NT2/D1 (cell line): ENCODE measurements at regions not wholly inside any gene's neighbourhood (a gene's known extent, or its start where the extent isn't known, plus 50 kb on each side); places are given as distances from the start of the nearest gene placed in this dataset.

Experiments
- DNase-seq: peaks from one replicate; pipeline ENCODE4 v3.0.0-alpha.2; 2011; ENCODE audit warnings: low read depth, low spot score
- H3K27me3 ChIP-seq: 2 replicates; pipeline ENCODE4 v1.6.0; 2011; ENCODE audit warnings: mild to moderate bottlenecking; ENCODE audit not compliant: insufficient read length, insufficient read depth
- H3K36me3 ChIP-seq: 2 replicates; pipeline ENCODE4 v1.6.1; 2011; ENCODE audit warnings: mild to moderate bottlenecking, low read length, mixed read lengths; ENCODE audit not compliant: insufficient read depth, insufficient read length
- H3K4me1 ChIP-seq: 2 replicates; pipeline ENCODE4 v1.5.1; 2011; ENCODE audit not compliant: insufficient read depth, insufficient read length
- H3K4me3 ChIP-seq: 2 replicates; pipeline ENCODE4 v1.5.1; 2011; ENCODE audit warnings: low read depth; ENCODE audit not compliant: insufficient read length
- H3K9ac ChIP-seq: 2 replicates; pipeline ENCODE4 v1.6.0; 2011; ENCODE audit warnings: low read depth; ENCODE audit not compliant: insufficient read length
- H3K9me3 ChIP-seq: 2 replicates; pipeline ENCODE4 v1.5.1; 2011; ENCODE audit warnings: mild to moderate bottlenecking, low read length; ENCODE audit not compliant: insufficient read depth
- SUZ12 ChIP-seq: IDR thresholded peaks from 2 replicates; pipeline ENCODE4 v1.6.1; 2011; ENCODE audit not compliant: insufficient read length, insufficient read depth; ENCODE audit errors: extremely low read depth
- YY1 ChIP-seq: IDR thresholded peaks from 2 replicates; pipeline ENCODE4 v1.6.1; 2011; ENCODE audit not compliant: insufficient read length, insufficient read depth
- ZNF274 ChIP-seq: IDR thresholded peaks from 2 replicates; pipeline ENCODE4 v1.6.1; 2011; ENCODE audit warnings: mild to moderate bottlenecking, low read depth, low read length

- no peak overlapping the region for H3K9ac ChIP-seq
- H3K9me3 ChIP-seq, result no peaks in the 10 kb centered on the region
- no peak for DNase-seq
- no peaks in the 10 kb centered on the region for H3K4me1 ChIP-seq
- H3K27me3 ChIP-seq, result no peaks in the 10 kb centered on the region
- H3K36me3 ChIP-seq, result no peaks in the 10 kb centered on the region
- H3K4me3 ChIP-seq, result no peak overlapping the region
- TF ChIP-seq YY1 (no peak), ZNF274 (no peak)
These were observed 134.7 kb upstream of the KCNJ15 start for GRCh38 chr21:38121888-38122720.

- H3K9me3 ChIP-seq, result no peaks in the 10 kb centered on the region
- TF ChIP-seq SUZ12 (no peak), ZNF274 (no peak), YY1 (no peak)
- no peak overlapping the region for H3K9ac ChIP-seq
- no peaks in the 10 kb centered on the region for H3K4me1 ChIP-seq
- DNase-seq, result no peak
- no peak overlapping the region for H3K4me3 ChIP-seq
- no peaks in the 10 kb centered on the region for H3K36me3 ChIP-seq
- no peaks in the 10 kb centered on the region for H3K27me3 ChIP-seq
These were observed 133.2 kb upstream of the KCNJ15 start for GRCh38 chr21:38123626-38124025.

- H3K36me3 ChIP-seq, result no peaks in the 10 kb centered on the region
- no peaks in the 10 kb centered on the region for H3K27me3 ChIP-seq
- no peak overlapping the region for H3K4me3 ChIP-seq
- no peaks in the 10 kb centered on the region for H3K4me1 ChIP-seq
- TF ChIP-seq SUZ12 (no peak), YY1 (no peak), ZNF274 (no peak)
- peak; percentile 75 for DNase-seq
- H3K9ac ChIP-seq, result no peak overlapping the region
- H3K9me3 ChIP-seq, result no peaks in the 10 kb centered on the region
These were observed 130.0 kb upstream of the KCNJ15 start for GRCh38 chr21:38126666-38127303.

- no peaks in the 10 kb centered on the region for H3K36me3 ChIP-seq
- no peak overlapping the region for H3K9ac ChIP-seq
- H3K9me3 ChIP-seq, result no peaks in the 10 kb centered on the region
- H3K4me1 ChIP-seq, result no peaks in the 10 kb centered on the region
- TF ChIP-seq ZNF274 (no peak), SUZ12 (no peak), YY1 (no peak)
- no peak for DNase-seq
- H3K4me3 ChIP-seq, result no peak overlapping the region
- H3K27me3 ChIP-seq, result no peaks in the 10 kb centered on the region
These were observed 127.1 kb upstream of the KCNJ15 start for GRCh38 chr21:38129711-38130110.

- H3K36me3 ChIP-seq, result no peaks in the 10 kb centered on the region
These were observed 123.6 kb upstream of the KCNJ15 start for GRCh38 chr21:38133240-38133639.

GRCh38 chr21:38134084-38134873 lies 122.5 kb upstream of the KCNJ15 start:
- DNase-seq, result no peak
- no peak for TF ChIP-seq SUZ12
- no peak for TF ChIP-seq YY1
- no peak for TF ChIP-seq ZNF274

More at GRCh38 chr21:38133240-38133639, 123.6 kb upstream of the KCNJ15 start:
- Histone ChIP-seq H3K4me1 (no peaks in the 10 kb centered on the region), H3K4me3 (no peak overlapping the region), H3K9me3 (no peaks in the 10 kb centered on the region), H3K9ac (no peak overlapping the region), H3K27me3 (no peaks in the 10 kb centered on the region)
- no peak for DNase-seq
- TF ChIP-seq YY1 (no peak), ZNF274 (no peak), SUZ12 (no peak)

GRCh38 chr21:38136201-38136600 lies 120.6 kb upstream of the KCNJ15 start:
- Histone ChIP-seq H3K4me1 (no peaks in the 10 kb centered on the region), H3K4me3 (no peak overlapping the region), H3K9ac (no peak overlapping the region), H3K9me3 (no peaks in the 10 kb centered on the region), H3K27me3 (no peaks in the 10 kb centered on the region), H3K36me3 (no peaks in the 10 kb centered on the region)
- no peak for TF ChIP-seq ZNF274
- TF ChIP-seq SUZ12, result no peak
- no peak for TF ChIP-seq YY1
- no peak for DNase-seq

More at GRCh38 chr21:38134084-38134873, 122.5 kb upstream of the KCNJ15 start:
- no peaks in the 10 kb centered on the region for H3K4me1 ChIP-seq
- no peaks in the 10 kb centered on the region for H3K9me3 ChIP-seq
- no peaks in the 10 kb centered on the region for H3K36me3 ChIP-seq
- no peaks in the 10 kb centered on the region for H3K27me3 ChIP-seq
- H3K9ac ChIP-seq, result no peak overlapping the region
- no peak overlapping the region for H3K4me3 ChIP-seq
